KMS-11 (cell line): ENCODE measurements at regions not wholly inside any gene's neighbourhood (a gene's known extent, or its start where the extent isn't known, plus 50 kb on each side); places are given as distances from the start of the nearest gene placed in this dataset.

Experiments used
- H2AFZ ChIP-seq: fragments of 200-600 bp; sonication (generic); 2 replicates; pipeline ENCODE4 v1.6.1; 2016; ENCODE audit warnings: antibody characterized with exemption, mixed run types, low read depth
- H3K27ac ChIP-seq: fragments of 200-600 bp; sonication (generic); 2 replicates; pipeline ENCODE4 v1.6.1; 2016; ENCODE audit warnings: mild to moderate bottlenecking, mixed run types
- H3K27me3 ChIP-seq: fragments of 200-600 bp; sonication (generic); 2 replicates; pipeline ENCODE4 v1.6.1; 2017; ENCODE audit warnings: mild to moderate bottlenecking, low read depth, mixed run types, moderate library complexity; ENCODE audit not compliant: insufficient read depth
- H3K36me3 ChIP-seq: fragments of 200-600 bp; sonication (generic); 2 replicates; pipeline ENCODE4 v1.6.1; 2017; ENCODE audit warnings: mild to moderate bottlenecking, mixed run types; ENCODE audit not compliant: insufficient read depth
- H3K4me1 ChIP-seq: fragments of 200-600 bp; sonication (generic); 2 replicates; pipeline ENCODE4 v1.6.1; 2016; ENCODE audit warnings: mild to moderate bottlenecking, low read depth, mixed run types; ENCODE audit not compliant: poor library complexity, severe bottlenecking
- H3K4me2 ChIP-seq: fragments of 200-600 bp; sonication (generic); 2 replicates; pipeline ENCODE4 v1.7.0; 2016; ENCODE audit warnings: mild to moderate bottlenecking, mixed run types
- H3K4me3 ChIP-seq: fragments of 200-600 bp; sonication (generic); IDR thresholded peaks from 2 replicates; pipeline ENCODE4 v1.6.1; 2017; ENCODE audit warnings: low read depth, low read length, mixed read lengths; ENCODE audit not compliant: insufficient read depth
- H3K79me2 ChIP-seq: fragments of 200-600 bp; sonication (generic); 2 replicates; pipeline ENCODE4 v1.6.1; 2016; ENCODE audit warnings: low read depth, mixed run types; ENCODE audit not compliant: insufficient read depth
- H3K9ac ChIP-seq: fragments of 200-600 bp; sonication (generic); 2 replicates; pipeline ENCODE4 v1.6.1; 2016; ENCODE audit warnings: mild to moderate bottlenecking, mixed run types
- H4K20me1 ChIP-seq: fragments of 200-600 bp; sonication (generic); 2 replicates; pipeline ENCODE4 v1.6.1; 2016; ENCODE audit warnings: mild to moderate bottlenecking, mixed run types; ENCODE audit not compliant: insufficient read depth
- CTCF ChIP-seq: fragments of 200-600 bp; sonication (generic); conservative IDR thresholded peaks from 2 replicates; pipeline ENCODE4 v1.6.1; 2017; ENCODE audit warnings: low read depth, mild to moderate bottlenecking, antibody characterized with exemption, low read length, moderate library complexity, mixed read lengths

- no peak for TF ChIP-seq CTCF
- no peaks in the 10 kb centered on the region for H3K4me1 ChIP-seq
- H3K36me3 ChIP-seq, result no peaks in the 10 kb centered on the region
- no peak overlapping the region for H3K4me3 ChIP-seq
- no peak overlapping the region for H3K27ac ChIP-seq
- no peaks in the 10 kb centered on the region for H4K20me1 ChIP-seq
- no peaks in the 10 kb centered on the region for H3K79me2 ChIP-seq
- H3K4me2 ChIP-seq, result no peak overlapping the region
- no peak overlapping the region for H2AFZ ChIP-seq
- H3K27me3 ChIP-seq, result no peaks in the 10 kb centered on the region
- H3K9ac ChIP-seq, result no peak overlapping the region
These were observed 641.3 kb upstream of the CHRM3 start for GRCh38 chr1:238745069-238745468.

- no peaks in the 10 kb centered on the region for H3K27me3 ChIP-seq
- no peaks in the 10 kb centered on the region for H3K36me3 ChIP-seq
- no peak overlapping the region for H3K4me2 ChIP-seq
- no peak overlapping the region for H3K9ac ChIP-seq
- H3K4me1 ChIP-seq, result no peaks in the 10 kb centered on the region
- TF ChIP-seq CTCF, result no peak
- no peak overlapping the region for H2AFZ ChIP-seq
- H4K20me1 ChIP-seq, result no peaks in the 10 kb centered on the region
- H3K79me2 ChIP-seq, result no peaks in the 10 kb centered on the region
- H3K27ac ChIP-seq, result no peak overlapping the region
- H3K4me3 ChIP-seq, result no peak overlapping the region
These were observed 647.5 kb upstream of the CHRM3 start for GRCh38 chr1:238738892-238739291.

GRCh38 chr1:238727670-238728069 lies 658.7 kb upstream of the CHRM3 start:
- no peak overlapping the region for H3K9ac ChIP-seq
- no peaks in the 10 kb centered on the region for H3K27me3 ChIP-seq
- no peaks in the 10 kb centered on the region for H4K20me1 ChIP-seq
- no peak overlapping the region for H2AFZ ChIP-seq
- no peak overlapping the region for H3K27ac ChIP-seq
- TF ChIP-seq CTCF, result no peak
- no peaks in the 10 kb centered on the region for H3K36me3 ChIP-seq
- no peak overlapping the region for H3K4me3 ChIP-seq
- no peak overlapping the region for H3K4me2 ChIP-seq
- H3K4me1 ChIP-seq, result no peaks in the 10 kb centered on the region
- H3K79me2 ChIP-seq, result no peaks in the 10 kb centered on the region

GRCh38 chr1:238722812-238723211 lies 663.6 kb upstream of the CHRM3 start:
- no peak overlapping the region for H3K9ac ChIP-seq
- no peak overlapping the region for H2AFZ ChIP-seq
- no peak overlapping the region for H3K4me3 ChIP-seq
- no peak for TF ChIP-seq CTCF
- H3K4me1 ChIP-seq, result no peaks in the 10 kb centered on the region
- no peaks in the 10 kb centered on the region for H3K36me3 ChIP-seq
- H3K27ac ChIP-seq, result no peak overlapping the region
- H3K4me2 ChIP-seq, result no peak overlapping the region
- no peaks in the 10 kb centered on the region for H3K79me2 ChIP-seq
- no peaks in the 10 kb centered on the region for H4K20me1 ChIP-seq
- no peaks in the 10 kb centered on the region for H3K27me3 ChIP-seq
